GM18861 (cell line): ENCODE measurements at regions not wholly inside any gene's neighbourhood (a gene's known extent, or its start where the extent isn't known, plus 50 kb on each side); places are given as distances from the start of the nearest gene placed in this dataset.

Experiments
- ATAC-seq: cut with Tn5 transposase; IDR thresholded peaks from one replicate; pipeline ENCODE4 v1.9.1; 2021; ENCODE audit not compliant: unreplicated experiment

GRCh38 chr2:147482916-147483669 is 361.7 kb upstream of the ACVR2A start:
- ATAC-seq = no peak

- ATAC-seq = no peak
Observed at GRCh38 chr2:147482111-147482895, 362.5 kb upstream of the ACVR2A start.

GRCh38 chr2:147479358-147479757 is 365.5 kb upstream of the ACVR2A start:
- no peak for ATAC-seq

- ATAC-seq = no peak
Observed at GRCh38 chr2:147473075-147473474, 371.8 kb upstream of the ACVR2A start.

- no peak for ATAC-seq
Observed at GRCh38 chr2:147471126-147471525, 373.7 kb upstream of the ACVR2A start.

- ATAC-seq = no peak
Observed at GRCh38 chr2:147469471-147469870, 375.4 kb upstream of the ACVR2A start.

- no peak for ATAC-seq
Observed at GRCh38 chr2:147468963-147469362, 375.9 kb upstream of the ACVR2A start.

GRCh38 chr2:147468349-147468748 is 376.5 kb upstream of the ACVR2A start:
- ATAC-seq = no peak

GRCh38 chr2:147467441-147467840 is 377.4 kb upstream of the ACVR2A start:
- ATAC-seq = no peak

GRCh38 chr2:147464737-147465357 is 380.0 kb upstream of the ACVR2A start:
- ATAC-seq = no peak

- peak; percentile 99 for ATAC-seq
Observed at GRCh38 chr2:147463881-147464520, 380.8 kb upstream of the ACVR2A start.

- ATAC-seq = no peak
Observed at GRCh38 chr2:147460155-147460554, 384.7 kb upstream of the ACVR2A start.

- ATAC-seq = no peak
Observed at GRCh38 chr2:147456779-147457178, 388.1 kb upstream of the ACVR2A start.

- ATAC-seq = no peak
Observed at GRCh38 chr2:147451902-147452515, 392.8 kb upstream of the ACVR2A start.

GRCh38 chr2:147450661-147451510 is 393.9 kb upstream of the ACVR2A start:
- ATAC-seq = no peak

- no peak for ATAC-seq
Observed at GRCh38 chr2:147449323-147449991, 395.4 kb upstream of the ACVR2A start.

GRCh38 chr2:147442816-147443215 is 402.0 kb upstream of the ACVR2A start:
- ATAC-seq = no peak

- ATAC-seq = no peak
Observed at GRCh38 chr2:147441182-147441581, 403.6 kb upstream of the ACVR2A start.

GRCh38 chr2:147440734-147441133 is 404.1 kb upstream of the ACVR2A start:
- no peak for ATAC-seq

GRCh38 chr2:147439986-147440385 is 404.8 kb upstream of the ACVR2A start:
- no peak for ATAC-seq
